SK-N-SH (cell line): ENCODE measurements at regions not wholly inside any gene's neighbourhood (a gene's known extent, or its start where the extent isn't known, plus 50 kb on each side); places are given as distances from the start of the nearest gene placed in this dataset.

Experiments used
- CTCF ChIA-PET: fragments of 300-600, 350-600 bp; formaldehyde crosslinking; extraction: SDS; loops from one replicate; lab custom pipeline; 2021; lab: Yijun Ruan, JAX
- POLR2A ChIA-PET: fragments of 350-600 bp; sonication (Branson Sonifier 250); formaldehyde crosslinking; extraction: SDS; loops from one replicate; lab custom pipeline; 2020; ENCODE audit warnings: antibody characterized with exemption, inconsistent platforms; lab: Yijun Ruan, JAX
- DNase-seq: peaks from one replicate; pipeline ENCODE4 v3.0.0; 2012
- H2AFZ ChIP-seq: fragments of 200-600 bp; sonication (generic); 2 replicates; pipeline ENCODE4 v1.8.1; 2016; ENCODE audit warnings: antibody characterized with exemption, mild to moderate bottlenecking, low read depth
- H3F3A ChIP-seq: fragments of 200-600 bp; sonication (generic); replicated peaks from 2 replicates; pipeline ENCODE3; 2016; ENCODE audit warnings: antibody characterized with exemption, mild to moderate bottlenecking; ENCODE audit not compliant: insufficient read depth
- H3K27ac ChIP-seq, 2 experiments: fragments of 200-500 bp in 1 of 2; fragments of 200-600 bp in 1 of 2; sonication (Bioruptor generic) in 1 of 2; sonication (generic), shearing (Covaris generic) in 1 of 2; 2 replicates each; pipeline versions ENCODE4 v1.5.1 to v1.6.1; 2014 to 2016; ENCODE audit warnings: low read depth in 2 of 2, inconsistent platforms in 1 of 2, low read length in 1 of 2, mild to moderate bottlenecking in 1 of 2, mixed read lengths in 1 of 2
- H3K27me3 ChIP-seq: fragments of 200-600 bp; sonication (generic), shearing (Covaris generic); 2 replicates; pipeline ENCODE4 v1.6.1; 2016; ENCODE audit warnings: mixed run types; ENCODE audit not compliant: insufficient read depth
- H3K36me3 ChIP-seq, 2 experiments: fragments of 200-500 bp in 1 of 2; fragments of 200-600 bp in 1 of 2; sonication (Bioruptor generic) in 1 of 2; sonication (generic) in 1 of 2; replicated peaks in 1 of 2; 2 replicates each; pipeline versions ENCODE3 to v1.5.1; 2014 to 2016; ENCODE audit warnings: low read length in 1 of 2, mild to moderate bottlenecking in 1 of 2; ENCODE audit not compliant: insufficient read depth in 2 of 2, control insufficient read depth in 1 of 2
- H3K4me1 ChIP-seq, 2 experiments: fragments of 200-500 bp in 1 of 2; fragments of 200-600 bp in 1 of 2; sonication (Bioruptor generic) in 1 of 2; sonication (generic), shearing (Covaris generic) in 1 of 2; 2 replicates each; pipeline versions ENCODE4 v1.5.1 to v1.6.1; 2014 to 2016; ENCODE audit warnings: low read depth in 1 of 2, low read length in 1 of 2, mixed run types in 1 of 2; ENCODE audit not compliant: insufficient read depth in 2 of 2, control insufficient read depth in 1 of 2
- H3K4me2 ChIP-seq: fragments of 200-600 bp; sonication (generic), shearing (Covaris generic); 2 replicates; pipeline ENCODE4 v1.6.1; 2017; ENCODE audit warnings: mixed run types
- H3K4me3 ChIP-seq, 2 experiments: fragments of 200-500 bp in 1 of 2; fragments of 200-600 bp in 1 of 2; sonication (Bioruptor generic) in 1 of 2; sonication (generic), shearing (Covaris generic) in 1 of 2; 2 replicates each; pipeline versions ENCODE4 v1.5.1 to v1.8.1; 2014 to 2016; ENCODE audit warnings: low read depth in 2 of 2, inconsistent platforms in 1 of 2, low read length in 1 of 2, mild to moderate bottlenecking in 1 of 2, mixed read lengths in 1 of 2, moderate library complexity in 1 of 2
- H3K79me2 ChIP-seq: fragments of 200-600 bp; sonication (generic); 2 replicates; pipeline ENCODE4 v1.8.1; 2017; ENCODE audit warnings: mild to moderate bottlenecking; ENCODE audit not compliant: insufficient read depth
- H3K9ac ChIP-seq: fragments of 200-600 bp; sonication (generic); 2 replicates; pipeline ENCODE4 v1.6.1; 2017; ENCODE audit warnings: mixed run types
- H3K9me2 ChIP-seq: fragments of 200-600 bp; sonication (generic); 2 replicates; pipeline ENCODE4 v1.6.1; 2017; ENCODE audit warnings: mixed run types
- H3K9me3 ChIP-seq: fragments of 200-600 bp; sonication (generic); 2 replicates; pipeline ENCODE4 v1.6.1; 2017; ENCODE audit warnings: mixed run types, mild to moderate bottlenecking, moderate library complexity
- H4K20me1 ChIP-seq: fragments of 200-600 bp; sonication (generic); 2 replicates; pipeline ENCODE4 v1.6.1; 2017; ENCODE audit warnings: mild to moderate bottlenecking, mixed run types; ENCODE audit not compliant: insufficient read depth
- EP300 ChIP-seq, 2 experiments: IDR thresholded peaks; 2 replicates each; pipeline versions ENCODE4 v1.4.0 to v1.6.1; 2012; ENCODE audit warnings: borderline replicate concordance in 1 of 2, low read depth in 1 of 2, low read length in 1 of 2
- FOSL2 ChIP-seq: IDR thresholded peaks from 2 replicates; pipeline ENCODE4 v1.4.0; 2012; ENCODE audit warnings: low read depth, mild to moderate bottlenecking, moderate library complexity, borderline replicate concordance
- FOXJ3 ChIP-seq: sonication (generic); formaldehyde crosslinking; IDR thresholded peaks from 2 replicates; pipeline ENCODE4 v1.5.1; 2020; ENCODE audit warnings: mild to moderate bottlenecking, missing genetic modification reagents
- GABPA ChIP-seq: IDR thresholded peaks from 2 replicates; pipeline ENCODE4 v1.4.0; 2012; ENCODE audit warnings: low read depth, mild to moderate bottlenecking
- IRF3 ChIP-seq: fragments of 150-350 bp; IDR thresholded peaks from 2 replicates; pipeline ENCODE4 v1.6.1; 2016; ENCODE audit warnings: mild to moderate bottlenecking, low read depth, low read length
- JUND ChIP-seq: IDR thresholded peaks from 2 replicates; pipeline ENCODE4 v1.4.0; 2012
- MXI1 ChIP-seq: IDR thresholded peaks from 2 replicates; pipeline ENCODE4 v1.6.1; 2012; ENCODE audit warnings: mild to moderate bottlenecking, low read depth, low read length, improper control_type of control experiment
- NRF1 ChIP-seq: IDR thresholded peaks from 2 replicates; pipeline ENCODE4 v1.6.1; 2012; ENCODE audit warnings: low read depth, mild to moderate bottlenecking, low read length
- POLR2AphosphoS5 ChIP-seq: IDR thresholded peaks from 2 replicates; pipeline ENCODE4 v1.6.1; 2012; ENCODE audit warnings: low read depth, low read length
- RCOR1 ChIP-seq: fragments of 150-350 bp; IDR thresholded peaks from 2 replicates; pipeline ENCODE4 v1.6.1; 2017; ENCODE audit warnings: antibody characterized with exemption, low read length
- SIN3A ChIP-seq: IDR thresholded peaks from 2 replicates; pipeline ENCODE4 v1.6.1; 2012; ENCODE audit warnings: low read depth, mild to moderate bottlenecking, low read length, moderate library complexity, borderline replicate concordance
- SMC3 ChIP-seq: IDR thresholded peaks from 2 replicates; pipeline ENCODE4 v1.6.1; 2012; ENCODE audit warnings: low read depth, low read length, improper control_type of control experiment
- TAF1 ChIP-seq: IDR thresholded peaks from 2 replicates; pipeline ENCODE4 v1.6.1; 2012; ENCODE audit warnings: low read depth, mild to moderate bottlenecking, low read length, moderate library complexity, borderline replicate concordance
- TCF12 ChIP-seq: IDR thresholded peaks from 2 replicates; pipeline ENCODE4 v1.4.0; 2012
- USF1 ChIP-seq: IDR thresholded peaks from 2 replicates; pipeline ENCODE4 v1.4.0; 2012; ENCODE audit warnings: low read depth, borderline replicate concordance
- USF2 ChIP-seq: fragments of 150-350 bp; IDR thresholded peaks from 2 replicates; pipeline ENCODE4 v1.6.1; 2017; ENCODE audit warnings: antibody characterized with exemption, low read length, low read depth, borderline replicate concordance
- YY1 ChIP-seq: IDR thresholded peaks from 2 replicates; pipeline ENCODE4 v1.4.0; 2012; ENCODE audit warnings: low read depth, mild to moderate bottlenecking
- WGBS: methylation state at CpG from one replicate; pipeline ENCODE4 v1.1.6; 2017; ENCODE audit warnings: low lambda C conversion rate; 5-methylcytosine and 5-hydroxymethylcytosine counted together
- TF ChIP-seq, protein P1 (sequence below): IDR thresholded peaks from 2 replicates; pipeline ENCODE4 v1.6.1; 2012; ENCODE audit warnings: mild to moderate bottlenecking, low read depth, low read length, moderate library complexity
- TF ChIP-seq, protein P2 (sequence below): IDR thresholded peaks from 2 replicates; pipeline ENCODE4; 2012

DNA sequence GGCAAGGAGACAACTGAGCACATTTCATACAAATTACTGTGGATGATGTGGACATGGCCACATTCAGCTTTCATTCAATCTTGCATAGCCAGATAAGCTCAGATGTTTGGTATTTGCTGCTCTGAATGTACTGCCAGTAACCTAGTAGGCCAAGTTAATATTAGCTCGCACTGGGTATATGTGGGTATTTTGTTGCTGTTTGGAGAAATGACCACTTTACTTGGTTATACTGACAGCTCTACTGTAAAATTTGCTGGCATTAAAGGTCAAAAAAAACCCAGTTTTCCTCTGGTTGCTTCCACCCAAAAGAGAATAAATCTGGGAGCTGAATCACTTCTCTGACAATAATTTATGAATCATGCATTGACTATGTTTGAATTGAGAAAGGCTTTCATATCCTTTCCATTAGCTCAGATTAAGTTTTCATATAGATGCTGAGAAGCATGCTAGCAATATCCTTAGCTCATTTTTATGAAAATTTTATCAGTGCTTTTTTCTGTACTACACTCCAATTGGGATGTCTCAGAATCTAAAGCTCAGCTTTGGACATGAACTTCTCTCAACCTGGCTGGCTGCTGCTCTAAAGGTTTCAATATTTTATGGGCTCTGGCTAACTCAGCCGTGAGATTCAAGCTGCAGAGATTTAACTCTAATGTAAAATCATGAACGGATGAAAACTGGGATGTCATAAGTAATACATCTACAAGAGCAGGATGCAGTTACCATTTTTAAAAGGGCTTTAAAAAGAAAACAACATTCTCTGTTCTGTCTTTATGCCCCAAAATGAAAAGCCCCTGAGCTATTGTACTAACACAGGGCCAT is 330.0 kb downstream of the BARHL2 start (continued):
- TF ChIP-seq EP300 (IDR thresholded peaks at IDR 0.05; ENCODE audit: borderline replicate concordance in 1 of 2, low read depth in 1 of 2, low read length in 1 of 2) (peak; percentile 25 to 83; a peak in 1 of 4 replicates), USF2 (no peak), SIN3A (no peak), FOXJ3 (CRISPR knock-in tag) (no peak), RCOR1 (no peak)
- TF ChIP-seq, protein P1, sequence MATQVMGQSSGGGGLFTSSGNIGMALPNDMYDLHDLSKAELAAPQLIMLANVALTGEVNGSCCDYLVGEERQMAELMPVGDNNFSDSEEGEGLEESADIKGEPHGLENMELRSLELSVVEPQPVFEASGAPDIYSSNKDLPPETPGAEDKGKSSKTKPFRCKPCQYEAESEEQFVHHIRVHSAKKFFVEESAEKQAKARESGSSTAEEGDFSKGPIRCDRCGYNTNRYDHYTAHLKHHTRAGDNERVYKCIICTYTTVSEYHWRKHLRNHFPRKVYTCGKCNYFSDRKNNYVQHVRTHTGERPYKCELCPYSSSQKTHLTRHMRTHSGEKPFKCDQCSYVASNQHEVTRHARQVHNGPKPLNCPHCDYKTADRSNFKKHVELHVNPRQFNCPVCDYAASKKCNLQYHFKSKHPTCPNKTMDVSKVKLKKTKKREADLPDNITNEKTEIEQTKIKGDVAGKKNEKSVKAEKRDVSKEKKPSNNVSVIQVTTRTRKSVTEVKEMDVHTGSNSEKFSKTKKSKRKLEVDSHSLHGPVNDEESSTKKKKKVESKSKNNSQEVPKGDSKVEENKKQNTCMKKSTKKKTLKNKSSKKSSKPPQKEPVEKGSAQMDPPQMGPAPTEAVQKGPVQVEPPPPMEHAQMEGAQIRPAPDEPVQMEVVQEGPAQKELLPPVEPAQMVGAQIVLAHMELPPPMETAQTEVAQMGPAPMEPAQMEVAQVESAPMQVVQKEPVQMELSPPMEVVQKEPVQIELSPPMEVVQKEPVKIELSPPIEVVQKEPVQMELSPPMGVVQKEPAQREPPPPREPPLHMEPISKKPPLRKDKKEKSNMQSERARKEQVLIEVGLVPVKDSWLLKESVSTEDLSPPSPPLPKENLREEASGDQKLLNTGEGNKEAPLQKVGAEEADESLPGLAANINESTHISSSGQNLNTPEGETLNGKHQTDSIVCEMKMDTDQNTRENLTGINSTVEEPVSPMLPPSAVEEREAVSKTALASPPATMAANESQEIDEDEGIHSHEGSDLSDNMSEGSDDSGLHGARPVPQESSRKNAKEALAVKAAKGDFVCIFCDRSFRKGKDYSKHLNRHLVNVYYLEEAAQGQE = no peak
- TF ChIP-seq, all 33 proteins: peak for 12

DNA sequence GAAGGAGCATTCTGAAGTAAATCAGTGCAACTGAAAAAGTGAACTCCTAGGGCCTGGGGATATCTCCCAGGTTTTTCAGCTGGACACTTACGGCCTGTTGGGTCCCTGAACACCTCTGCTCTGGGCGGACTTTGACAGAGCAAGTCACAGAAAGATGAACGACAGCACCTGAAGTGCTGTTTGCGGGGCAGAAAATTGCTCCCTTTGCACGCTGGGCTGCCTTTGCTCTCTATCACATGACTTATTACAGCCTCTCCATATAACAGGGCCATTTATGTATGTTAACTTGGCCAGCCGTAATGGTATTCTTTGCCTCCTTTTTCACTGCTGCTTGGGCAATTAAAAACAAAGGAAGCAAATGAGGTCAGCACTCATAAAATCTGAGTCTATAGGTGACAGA is 332.9 kb downstream of the BARHL2 start:
- Histone ChIP-seq H3K27me3 (no peaks in the 10 kb centered on the region), H3K9ac (no peak overlapping the region), H3F3A (peaks cover 21% of the 10 kb centered on the region), H3K27ac (no peak overlapping the region), H3K4me1 (peaks cover 0 to 18% of the 10 kb centered on the region in 2 experiments; a peak in 2 of 4 replicates), H4K20me1 (no peaks in the 10 kb centered on the region), H2AFZ (no peak overlapping the region), H3K36me3 (no peaks in the 10 kb centered on the region), H3K4me2 (no peak overlapping the region), H3K9me2 (no peaks in the 10 kb centered on the region), H3K79me2 (no peaks in the 10 kb centered on the region), H3K9me3 (no peaks in the 10 kb centered on the region), H3K4me3 (no peak overlapping the region)
- ChIA-PET POLR2A (no interaction called here), CTCF (no interaction called here)
- 98% methylated on average over 4 of the region's 6 CpGs for WGBS
- DNase-seq = no peak
- TF ChIP-seq NRF1 (no peak), SMC3 (no peak), USF1 (no peak), JUND (no peak), YY1 (no peak), TAF1 (no peak), POLR2AphosphoS5 (no peak), TCF12 (no peak), RCOR1 (no peak), GABPA (no peak), MXI1 (no peak), IRF3 (no peak), FOSL2 (no peak)
- TF ChIP-seq, protein P2, sequence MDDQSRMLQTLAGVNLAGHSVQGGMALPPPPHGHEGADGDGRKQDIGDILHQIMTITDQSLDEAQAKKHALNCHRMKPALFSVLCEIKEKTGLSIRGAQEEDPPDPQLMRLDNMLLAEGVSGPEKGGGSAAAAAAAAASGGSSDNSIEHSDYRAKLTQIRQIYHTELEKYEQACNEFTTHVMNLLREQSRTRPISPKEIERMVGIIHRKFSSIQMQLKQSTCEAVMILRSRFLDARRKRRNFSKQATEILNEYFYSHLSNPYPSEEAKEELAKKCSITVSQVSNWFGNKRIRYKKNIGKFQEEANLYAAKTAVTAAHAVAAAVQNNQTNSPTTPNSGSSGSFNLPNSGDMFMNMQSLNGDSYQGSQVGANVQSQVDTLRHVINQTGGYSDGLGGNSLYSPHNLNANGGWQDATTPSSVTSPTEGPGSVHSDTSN = no peak
